ENCODE measurements at regions not wholly inside any gene's neighbourhood (a gene's known extent, or its start where the extent isn't known, plus 50 kb on each side); places are given as distances from the start of the nearest gene placed in this dataset.
"Not testable (repeated sequence)": the region's sequence is repeated elsewhere in the genome, so short reads cannot be mapped to it uniquely, and the experiment has no call there.

- not testable (repeated sequence) for H3K27ac ChIP-seq (replicated peaks); H3K4me3 ChIP-seq (replicated peaks; ENCODE audit: insufficient read depth, low read length); DNase-seq (ENCODE audit: low read depth in 1 of 2, low spot score in 1 of 2); H3K27me3 ChIP-seq (ENCODE audit: insufficient read depth, poor library complexity, severe bottlenecking)
Observed at GRCh38 chr18:104264-104663, 54.1 kb upstream of the USP14 start.

- not testable (repeated sequence) for H3K27ac ChIP-seq (replicated peaks); H3K4me3 ChIP-seq (replicated peaks; ENCODE audit: insufficient read depth, low read length); H3K27me3 ChIP-seq (ENCODE audit: insufficient read depth, poor library complexity, severe bottlenecking)
- DNase-seq (ENCODE audit: low read depth in 1 of 2, low spot score in 1 of 2), result peak; percentile 83 to 90
- TF ChIP-seq POLR2AphosphoS5 (IDR thresholded peaks at IDR 0.05; ENCODE audit: low read depth), result peak; percentile 72
Observed at GRCh38 chr18:105161-106053, 53.0 kb upstream of the USP14 start.

- not testable (repeated sequence) for H3K27ac ChIP-seq (replicated peaks); H3K4me3 ChIP-seq (replicated peaks; ENCODE audit: insufficient read depth, low read length); H3K27me3 ChIP-seq (ENCODE audit: insufficient read depth, poor library complexity, severe bottlenecking)
- peak; percentile 41 to 47 for DNase-seq (ENCODE audit: low read depth in 1 of 2, low spot score in 1 of 2)
Observed at GRCh38 chr18:106054-106851, 52.1 kb upstream of the USP14 start.

GRCh38 chr18:106868-107384 lies 51.4 kb upstream of the USP14 start:
- not testable (repeated sequence) for H3K4me3 ChIP-seq (replicated peaks; ENCODE audit: insufficient read depth, low read length); H3K27me3 ChIP-seq (ENCODE audit: insufficient read depth, poor library complexity, severe bottlenecking); H3K27ac ChIP-seq (replicated peaks)
- peak; percentile 19 to 24 for DNase-seq (ENCODE audit: low read depth in 1 of 2, low spot score in 1 of 2)

- peak; percentile 40 to 59 for DNase-seq (ENCODE audit: low read depth in 1 of 2, low spot score in 1 of 2)
- H3K27ac ChIP-seq (replicated peaks); H3K27me3 ChIP-seq (ENCODE audit: insufficient read depth, poor library complexity, severe bottlenecking); H3K4me3 ChIP-seq (replicated peaks; ENCODE audit: insufficient read depth, low read length): not testable (repeated sequence)
Observed at GRCh38 chr18:107464-107863, 50.9 kb upstream of the USP14 start.

- H3K27ac ChIP-seq (replicated peaks); H3K4me3 ChIP-seq (replicated peaks; ENCODE audit: insufficient read depth, low read length); H3K27me3 ChIP-seq (ENCODE audit: insufficient read depth, poor library complexity, severe bottlenecking): not testable (repeated sequence)
- peak in 1 of 2 experiments; percentile 60 for DNase-seq (ENCODE audit: low read depth in 1 of 2, low spot score in 1 of 2)
Observed at GRCh38 chr18:107947-108664, 50.3 kb upstream of the USP14 start.
